ENCODE measurements at regions not wholly inside any gene's neighbourhood (a gene's known extent, or its start where the extent isn't known, plus 50 kb on each side); places are given as distances from the start of the nearest gene placed in this dataset.
"Not testable (repeated sequence)": the region's sequence is repeated elsewhere in the genome, so short reads cannot be mapped to it uniquely, and the experiment has no call there.

DNA sequence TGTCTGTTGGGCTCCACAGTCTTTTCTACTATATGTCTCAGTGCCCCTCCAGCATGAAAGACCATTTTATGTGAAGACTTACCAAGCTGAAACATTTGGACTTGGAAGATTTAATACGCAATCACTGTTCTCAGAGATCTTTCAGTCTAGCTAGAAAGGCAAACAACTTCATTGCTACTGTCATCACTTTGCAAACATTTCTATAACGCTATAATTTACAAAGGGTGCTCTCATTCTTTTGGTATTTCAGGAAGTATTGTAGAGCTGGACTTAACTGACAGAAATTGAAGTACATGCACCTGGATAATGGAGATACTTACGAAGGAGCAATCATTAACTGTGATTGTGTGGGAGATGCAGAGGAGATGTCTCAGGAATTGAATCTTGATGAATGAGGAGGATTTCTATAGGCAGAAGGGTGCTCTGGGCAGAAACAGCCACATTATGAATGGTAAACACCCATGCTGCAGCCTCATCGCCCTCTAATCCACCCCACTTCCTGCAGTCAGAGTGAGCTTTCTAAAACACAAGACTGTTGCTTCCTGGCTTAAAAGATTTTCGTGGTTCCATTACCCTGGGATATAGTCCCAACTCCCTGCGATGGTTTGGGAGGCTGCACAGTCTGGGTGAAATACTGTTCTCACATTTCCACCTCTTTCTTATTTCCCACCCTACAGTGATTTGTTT lies 75.1 kb upstream of the GNG12 start:
- Mint-ChIP-seq H3K36me3 (peaks cover 6% of the 10 kb centered on the region), H3K9me3 (peaks cover 9% of the 10 kb centered on the region), H3K4me3 (no peak overlapping the region), H3K4me1 (ENCODE audit: low read depth in 2 of 2) (no peaks in the 10 kb centered on the region), H3K27me3 (peaks cover 2 to 40% of the 10 kb centered on the region in 2 donors), H3K27ac (no peak overlapping the region)
- ATAC-seq (no peak), DNase-seq (ENCODE audit: low spot score) (no peak)

DNA sequence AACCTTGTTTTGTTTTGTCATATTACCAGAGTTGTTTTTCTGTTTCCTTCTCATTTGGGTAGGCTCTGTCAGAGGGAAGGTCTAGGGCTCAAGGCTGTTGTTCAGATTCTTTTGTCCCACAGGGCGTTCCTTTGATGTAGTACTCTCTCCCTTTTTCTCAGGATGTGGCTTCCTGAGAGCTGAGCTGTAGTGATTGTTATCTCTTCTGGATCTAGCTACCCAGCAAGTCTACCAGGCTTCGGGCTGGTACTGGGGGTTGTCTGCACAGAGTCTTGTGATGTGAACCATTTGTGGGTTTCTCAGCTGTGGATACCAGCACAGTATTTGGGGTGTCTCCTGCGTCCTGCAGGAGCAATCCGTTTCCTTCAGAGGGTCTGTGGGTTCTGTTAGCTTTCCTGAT lies 74.2 kb upstream of the GNG12 start:
- peaks cover 2 to 32% of the 10 kb centered on the region in 2 donors for H3K27me3 Mint-ChIP-seq

DNA sequence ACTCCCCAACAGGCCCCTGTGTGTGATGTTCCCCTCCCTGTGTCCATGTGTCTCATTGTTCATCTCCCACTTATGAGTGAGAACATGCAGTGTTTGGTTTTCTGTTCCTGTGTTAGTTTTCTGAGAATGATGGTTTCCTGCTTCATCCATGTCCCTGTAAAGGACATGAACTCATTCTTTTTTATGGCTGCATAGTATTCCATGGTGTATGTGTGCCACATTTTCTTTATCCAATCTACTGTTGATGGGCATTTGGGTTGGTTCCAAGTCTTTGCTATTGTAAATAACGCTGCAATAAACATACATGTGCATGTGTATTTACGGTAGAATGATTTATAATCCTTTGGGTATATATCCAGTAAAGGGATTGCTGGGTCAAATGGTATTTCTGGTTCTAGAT lies 72.7 kb upstream of the GNG12 start:
- H3K36me3 Mint-ChIP-seq; H3K4me3 Mint-ChIP-seq; DNase-seq (ENCODE audit: low spot score); ATAC-seq; H3K9me3 Mint-ChIP-seq; H3K27ac Mint-ChIP-seq; H3K4me1 Mint-ChIP-seq (ENCODE audit: low read depth in 2 of 2): not testable (repeated sequence)
- peaks cover 2 to 29% of the 10 kb centered on the region in 2 donors for H3K27me3 Mint-ChIP-seq

More for the DNA sequence above, 74.2 kb upstream of the GNG12 start:
- ATAC-seq; H3K9me3 Mint-ChIP-seq; H3K4me1 Mint-ChIP-seq (ENCODE audit: low read depth in 2 of 2); H3K36me3 Mint-ChIP-seq; DNase-seq (ENCODE audit: low spot score); H3K27ac Mint-ChIP-seq; H3K4me3 Mint-ChIP-seq: not testable (repeated sequence)

DNA sequence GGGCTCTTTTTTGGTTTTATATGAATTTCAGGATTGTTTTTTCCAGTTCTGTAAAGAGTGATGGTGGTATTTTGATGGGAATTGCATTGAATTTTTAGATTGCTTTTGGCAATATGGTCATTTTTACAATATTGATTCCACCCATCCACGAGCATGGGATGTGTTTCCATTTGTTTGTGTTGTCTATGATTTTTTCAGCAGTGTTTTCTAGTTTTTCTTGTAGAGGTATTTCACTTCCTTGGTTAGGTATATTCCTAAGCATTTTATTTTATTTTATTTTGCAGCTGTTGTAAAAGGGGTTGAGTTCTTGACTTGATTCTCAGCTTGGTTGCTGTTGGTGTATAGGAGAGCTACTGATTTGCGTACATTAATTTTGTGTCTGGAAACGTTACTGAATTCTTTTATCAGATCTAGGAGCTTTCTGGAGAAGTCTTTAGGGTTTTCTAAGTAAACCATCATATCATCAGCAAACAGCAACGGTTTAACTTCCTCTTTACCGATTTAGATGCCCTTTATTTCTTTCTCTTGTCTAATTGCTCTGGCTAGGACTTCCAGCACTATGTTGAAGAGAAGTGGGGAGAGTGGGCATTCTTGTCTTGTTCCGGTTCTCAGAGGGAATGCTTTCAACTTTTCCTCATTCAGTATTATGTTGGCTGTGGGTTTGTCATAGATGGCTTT lies 69.4 kb upstream of the GNG12 start:
- H3K27me3 Mint-ChIP-seq = peaks cover 11 to 20% of the 10 kb centered on the region in 2 donors
- DNase-seq (ENCODE audit: low spot score); H3K36me3 Mint-ChIP-seq; ATAC-seq; H3K4me3 Mint-ChIP-seq; H3K4me1 Mint-ChIP-seq (ENCODE audit: low read depth in 2 of 2); H3K27ac Mint-ChIP-seq: not testable (repeated sequence)
- peaks cover 13% of the 10 kb centered on the region for H3K9me3 Mint-ChIP-seq

DNA sequence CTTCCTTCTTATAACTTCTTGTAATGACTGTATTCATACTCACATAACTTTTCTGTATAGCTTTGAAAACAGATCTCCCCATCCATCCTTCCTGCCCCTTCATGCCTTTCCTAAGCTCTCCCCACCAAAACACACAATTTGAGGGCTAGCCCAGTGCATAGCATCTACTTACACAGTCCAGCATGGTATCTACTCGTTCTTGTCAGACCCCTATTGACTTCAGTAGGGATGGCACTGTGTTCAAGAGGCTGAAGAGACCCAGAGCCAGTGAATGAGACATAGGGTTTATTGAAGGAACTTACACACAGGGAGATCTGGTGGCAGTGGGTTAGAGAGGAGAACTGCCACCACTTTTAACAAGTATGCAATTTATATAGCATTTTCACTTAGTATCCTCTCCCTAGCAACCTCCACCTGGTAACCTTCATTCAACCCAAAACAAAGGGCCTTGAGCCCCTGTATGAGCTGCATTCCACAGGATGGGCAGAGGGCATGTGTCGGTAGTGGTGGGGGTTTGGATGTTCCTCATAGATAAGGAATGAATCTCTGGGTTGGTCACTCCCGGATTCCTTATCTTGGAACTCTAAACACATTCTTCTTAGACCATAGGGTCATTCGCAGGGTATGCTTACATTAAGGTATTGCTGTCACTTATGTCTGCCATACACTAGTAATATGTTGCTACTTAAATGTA lies 64.9 kb upstream of the GNG12 start:
- no peak overlapping the region for H3K4me3 Mint-ChIP-seq
- DNase-seq (ENCODE audit: low spot score) = no peak

DNA sequence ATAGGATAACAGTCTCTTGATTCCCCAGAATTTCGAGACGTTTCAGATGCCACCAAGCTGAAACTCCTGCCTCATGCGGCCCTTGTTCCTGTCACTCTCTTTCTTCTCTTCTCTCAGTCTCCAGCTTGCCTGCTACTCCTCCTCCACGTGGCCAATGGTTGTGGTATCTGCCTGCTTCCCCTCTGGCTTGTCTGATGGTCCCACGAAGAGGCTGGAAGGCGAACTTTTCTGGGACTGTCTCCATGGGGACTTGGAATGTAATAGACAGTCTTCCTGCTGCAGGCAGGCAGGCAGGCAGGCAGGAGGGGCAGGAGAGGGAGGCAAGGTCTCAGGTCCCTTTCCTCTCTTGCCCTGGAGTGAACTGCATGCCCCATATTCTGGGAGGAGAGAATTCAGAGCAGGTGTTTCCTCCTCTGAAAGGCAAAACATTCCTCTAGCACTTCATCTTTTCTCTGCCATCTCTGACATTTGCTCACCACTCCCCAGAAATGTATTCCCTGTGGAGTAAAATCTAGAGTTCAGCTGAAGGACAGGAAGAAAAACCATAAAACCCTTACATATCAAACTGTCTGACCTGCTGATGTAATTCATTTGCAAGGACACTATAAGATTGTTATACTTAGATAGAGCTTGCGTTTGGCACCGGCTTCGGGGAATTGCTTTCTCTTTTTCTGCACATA lies 64.1 kb upstream of the GNG12 start:
- H3K27ac Mint-ChIP-seq = no peak overlapping the region
- no peaks in the 10 kb centered on the region for H3K4me1 Mint-ChIP-seq (ENCODE audit: low read depth in 2 of 2)
- H3K9me3 Mint-ChIP-seq = peaks cover 7% of the 10 kb centered on the region
- no peak overlapping the region for H3K4me3 Mint-ChIP-seq
- no peak for ATAC-seq
- peaks cover 24% of the 10 kb centered on the region in 2 donors for H3K27me3 Mint-ChIP-seq
- no peak for DNase-seq (ENCODE audit: low spot score)
- no peaks in the 10 kb centered on the region for H3K36me3 Mint-ChIP-seq

More for the DNA sequence above, 64.9 kb upstream of the GNG12 start:
- no peak for ATAC-seq
- Mint-ChIP-seq H3K36me3 (no peaks in the 10 kb centered on the region), H3K27ac (no peak overlapping the region), H3K4me1 (ENCODE audit: low read depth in 2 of 2) (no peaks in the 10 kb centered on the region), H3K9me3 (peaks cover 7% of the 10 kb centered on the region), H3K27me3 (peaks cover 17 to 20% of the 10 kb centered on the region in 2 donors)

DNA sequence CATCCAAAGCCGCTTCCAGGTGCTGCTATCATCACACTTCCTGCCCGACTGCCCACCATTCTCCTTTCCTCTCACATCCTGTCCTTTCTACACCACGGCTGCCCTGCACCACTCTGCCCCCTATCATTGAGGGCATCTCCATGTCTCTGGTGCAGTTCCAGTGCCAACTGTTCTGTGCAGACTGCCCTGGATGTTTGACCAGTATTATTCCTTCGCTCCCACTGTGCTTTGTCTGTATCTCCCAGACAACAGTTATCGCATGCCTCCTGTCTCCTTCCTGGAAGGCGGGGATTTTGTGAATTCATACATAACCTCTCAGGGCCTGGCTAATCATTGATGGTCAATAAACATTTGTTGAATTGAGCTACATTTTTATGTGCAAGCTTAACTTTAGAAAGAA lies 63.6 kb upstream of the GNG12 start:
- no peak overlapping the region for H3K27ac Mint-ChIP-seq
- no peaks in the 10 kb centered on the region for H3K4me1 Mint-ChIP-seq (ENCODE audit: low read depth in 2 of 2)
- no peak overlapping the region for H3K4me3 Mint-ChIP-seq
- H3K27me3 Mint-ChIP-seq = peaks cover 24 to 30% of the 10 kb centered on the region in 2 donors
- DNase-seq (ENCODE audit: low spot score) (no peak), ATAC-seq (no peak)
- H3K9me3 Mint-ChIP-seq = peaks cover 7% of the 10 kb centered on the region
- H3K36me3 Mint-ChIP-seq = no peaks in the 10 kb centered on the region

DNA sequence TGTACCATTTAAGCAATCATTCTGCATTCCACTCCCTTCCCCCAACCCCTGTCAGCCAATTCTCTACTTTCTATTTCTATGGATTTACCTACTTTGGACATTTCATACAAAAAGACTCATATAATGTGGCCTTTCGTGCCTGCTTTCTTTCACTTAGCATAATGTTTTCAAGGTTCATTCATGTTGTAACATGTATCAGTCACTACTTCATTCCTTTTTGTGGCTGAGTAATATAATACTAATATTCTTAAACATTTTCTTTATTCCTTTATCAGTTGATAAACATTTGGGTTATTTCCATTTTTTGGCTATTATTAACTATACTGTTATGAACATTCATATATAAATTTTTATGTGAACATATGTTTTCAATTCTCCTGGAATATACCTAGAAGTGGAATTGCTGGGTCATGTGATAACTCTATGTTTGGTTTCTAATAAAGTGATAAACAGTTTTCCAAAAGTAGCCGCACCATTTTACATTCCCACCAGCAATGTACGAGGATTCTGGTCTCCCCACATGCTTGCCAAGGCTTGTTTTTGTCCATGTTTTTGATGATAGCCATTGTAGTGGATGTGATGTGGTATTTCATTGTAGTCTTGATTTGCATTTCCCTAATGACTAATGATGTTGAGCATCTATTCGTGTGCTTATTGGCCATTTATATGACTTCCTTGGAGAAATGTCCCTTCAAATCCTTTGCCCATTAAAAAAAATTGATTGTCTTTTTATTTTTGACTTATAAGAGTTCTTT lies 61.9 kb upstream of the GNG12 start:
- no peak overlapping the region for H3K27ac Mint-ChIP-seq
- no peak overlapping the region for H3K4me3 Mint-ChIP-seq
- ATAC-seq (no peak), DNase-seq (ENCODE audit: low spot score) (no peak)
- H3K36me3 Mint-ChIP-seq = no peaks in the 10 kb centered on the region
- peaks cover 0 to under 1% of the 10 kb centered on the region in 2 donors for H3K4me1 Mint-ChIP-seq (ENCODE audit: low read depth in 2 of 2)
- peaks cover 7% of the 10 kb centered on the region for H3K9me3 Mint-ChIP-seq
- H3K27me3 Mint-ChIP-seq = peaks cover 32 to 37% of the 10 kb centered on the region in 2 donors

DNA sequence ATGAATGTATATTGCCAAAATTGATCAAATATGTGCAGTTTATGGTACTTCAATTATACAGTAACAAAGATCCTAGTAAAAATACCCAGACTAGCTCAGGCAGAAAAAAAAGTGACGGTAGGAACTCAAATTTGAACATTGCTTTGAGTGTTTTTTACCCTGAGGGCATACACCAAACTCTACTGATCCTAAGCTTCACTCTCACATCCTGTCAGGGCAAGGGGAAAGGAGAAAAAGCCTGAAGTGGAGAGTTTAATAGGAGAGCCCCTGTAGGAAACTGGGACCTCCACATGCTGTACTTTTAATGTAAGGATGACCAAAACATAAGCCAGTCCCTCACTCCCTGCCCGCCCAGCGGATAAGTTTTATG lies 59.8 kb upstream of the GNG12 start:
- no peak overlapping the region for H3K4me3 Mint-ChIP-seq
- no peaks in the 10 kb centered on the region for H3K9me3 Mint-ChIP-seq
- no peak for DNase-seq (ENCODE audit: low spot score)
- H3K27ac Mint-ChIP-seq = no peak overlapping the region
- ATAC-seq = no peak
- peaks cover 3 to 6% of the 10 kb centered on the region in 2 donors for H3K4me1 Mint-ChIP-seq (ENCODE audit: low read depth in 2 of 2)
- H3K27me3 Mint-ChIP-seq = peaks cover 27 to 41% of the 10 kb centered on the region in 2 donors
- no peaks in the 10 kb centered on the region for H3K36me3 Mint-ChIP-seq

DNA sequence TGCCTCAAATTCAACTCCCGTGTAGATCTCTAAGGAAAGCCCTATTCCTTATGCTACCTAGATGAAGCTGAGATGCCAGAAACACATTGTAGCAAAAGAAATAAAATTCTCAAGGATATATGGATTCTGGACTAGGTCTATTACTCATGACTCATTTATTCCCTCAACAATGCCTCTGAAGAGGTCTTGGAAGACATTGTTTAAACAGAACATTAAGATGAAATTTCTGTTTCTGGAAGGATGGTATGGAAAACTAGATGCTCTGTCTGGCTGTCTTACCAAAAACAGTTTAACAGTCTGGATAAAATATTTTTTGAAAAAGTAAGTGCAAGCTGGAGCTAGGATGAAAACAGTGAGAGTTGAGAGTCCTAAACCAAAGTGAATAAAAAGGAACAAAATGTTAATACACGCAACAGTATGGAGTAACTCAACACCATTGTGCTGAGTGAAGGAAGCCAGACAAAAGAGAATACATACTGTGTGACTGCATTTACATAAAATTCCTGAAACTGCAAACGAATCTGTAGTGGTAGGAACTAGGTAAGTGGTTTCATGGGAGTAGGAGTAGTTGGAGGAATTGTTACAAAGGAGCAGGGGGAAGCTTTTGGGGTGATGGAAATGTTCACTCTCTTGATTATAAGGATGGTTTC lies 59.3 kb upstream of the GNG12 start:
- DNase-seq (ENCODE audit: low spot score) (no peak), ATAC-seq (no peak)
- Mint-ChIP-seq H3K4me1 (ENCODE audit: low read depth in 2 of 2) (peaks cover 3 to 6% of the 10 kb centered on the region in 2 donors), H3K4me3 (no peak overlapping the region), H3K27ac (no peak overlapping the region), H3K36me3 (no peaks in the 10 kb centered on the region), H3K27me3 (peaks cover 22 to 41% of the 10 kb centered on the region in 2 donors), H3K9me3 (no peaks in the 10 kb centered on the region)

DNA sequence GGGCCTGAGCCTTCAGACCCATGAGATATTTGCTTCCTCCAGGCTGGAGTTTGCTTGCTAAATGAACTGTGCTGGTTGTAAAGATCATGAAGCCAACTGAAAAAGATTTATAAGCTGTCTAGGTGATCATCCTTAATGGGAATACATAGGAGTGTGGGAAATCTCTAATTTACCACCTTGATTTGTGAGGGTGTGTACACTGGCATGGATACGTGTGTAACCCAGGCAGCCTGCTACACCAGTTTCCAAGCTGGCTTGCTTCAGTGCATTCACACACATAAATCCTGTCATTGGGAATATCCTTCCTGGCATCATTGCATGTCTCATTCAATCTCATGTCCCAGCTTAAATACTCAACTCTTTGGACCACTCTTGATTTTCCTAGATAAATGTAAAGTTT lies 57.6 kb upstream of the GNG12 start:
- DNase-seq (ENCODE audit: low spot score) (no peak), ATAC-seq (no peak)
- no peak overlapping the region for H3K4me3 Mint-ChIP-seq

DNA sequence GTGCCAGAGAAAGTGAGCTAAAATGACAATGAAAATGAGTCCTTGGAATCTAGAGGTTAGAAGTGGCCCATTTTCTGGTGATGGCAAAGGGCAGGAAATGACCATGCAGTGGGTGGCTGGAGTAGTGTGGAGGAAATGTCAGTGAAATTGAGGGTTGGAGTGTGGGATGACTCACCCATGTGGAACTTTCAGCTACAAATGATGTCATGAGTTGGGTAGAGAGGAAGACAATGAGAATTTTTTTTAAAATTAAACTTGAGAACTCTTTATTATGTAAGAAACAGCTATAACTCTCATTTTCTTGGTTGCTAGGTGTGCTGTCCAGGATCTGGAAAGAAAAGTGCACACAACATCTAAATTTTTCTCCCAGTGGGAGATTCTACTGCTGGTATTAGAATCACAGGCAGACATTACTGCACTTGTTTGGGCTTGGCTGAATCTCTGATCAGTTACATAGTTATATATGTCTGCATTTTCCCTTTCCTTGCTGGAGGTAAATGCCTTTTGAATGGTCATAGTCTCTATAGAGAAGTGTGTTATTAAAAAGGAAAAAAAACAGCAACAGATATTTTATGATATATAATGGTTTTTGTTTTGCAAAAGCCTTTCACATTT lies 56.8 kb upstream of the GNG12 start:
- H3K27ac Mint-ChIP-seq = no peak overlapping the region
- H3K36me3 Mint-ChIP-seq = no peaks in the 10 kb centered on the region
- peak; percentile 67 to 73 for ATAC-seq
- H3K4me1 Mint-ChIP-seq (ENCODE audit: low read depth in 2 of 2) = peaks cover 3 to 6% of the 10 kb centered on the region in 2 donors
- DNase-seq (ENCODE audit: low spot score) = no peak
- peaks cover 14 to 36% of the 10 kb centered on the region in 2 donors for H3K27me3 Mint-ChIP-seq
- no peaks in the 10 kb centered on the region for H3K9me3 Mint-ChIP-seq
- peak overlapping the region; percentile 13 for H3K4me3 Mint-ChIP-seq

More for the DNA sequence above, 57.6 kb upstream of the GNG12 start:
- Mint-ChIP-seq H3K36me3 (no peaks in the 10 kb centered on the region), H3K4me1 (ENCODE audit: low read depth in 2 of 2) (peaks cover 3 to 6% of the 10 kb centered on the region in 2 donors), H3K27ac (no peak overlapping the region), H3K27me3 (peaks cover 14 to 36% of the 10 kb centered on the region in 2 donors), H3K9me3 (no peaks in the 10 kb centered on the region)
